A549 (cell line): ENCODE measurements at regions not wholly inside any gene's neighbourhood (a gene's known extent, or its start where the extent isn't known, plus 50 kb on each side); places are given as distances from the start of the nearest gene placed in this dataset.

Experiments used
- ATAC-seq, 2 experiments: fragments of 200-7000 bp in 1 of 2; fragments of >200 bp in 1 of 2; cut with Nextera tagmentation in 1 of 2; cut with Tn5 transposase in 1 of 2; 3 replicates each; pipeline versions ENCODE4 v1.8.0 to v1.9.1; 2018 to 2020; ENCODE audit warnings: mild to moderate bottlenecking in 1 of 2, moderate library complexity in 1 of 2
- CTCF ChIA-PET: fragments of 300-600 bp; sonication (Branson Sonifier 250); formaldehyde crosslinking; extraction: SDS; loops from one replicate; lab custom pipeline; 2021; ENCODE audit warnings: antibody characterized with exemption, inconsistent platforms; lab: Yijun Ruan, JAX
- POLR2A ChIA-PET: fragments of 350-600 bp; formaldehyde crosslinking; extraction: SDS; loops from one replicate; lab custom pipeline; 2021; ENCODE audit warnings: antibody characterized with exemption, inconsistent platforms; lab: Yijun Ruan, JAX
- DNase-seq, 2 experiments: peaks; one replicate each; pipeline versions ENCODE4 v3.0.0 to v3.0.0-alpha.2; 2011 to 2016; ENCODE audit warnings: low read depth in 1 of 2, low spot score in 1 of 2
- FAIRE-seq: peaks from 2 replicates; lab custom pipeline; 2011; peaks lifted over from hg19 to GRCh38; lab: Jason Lieb, UNC
- H3K27ac ChIP-seq, 2 experiments: fragments of >200 bp; sonication (Bioruptor Twin); formaldehyde crosslinking; 3 replicates each; pipeline ENCODE4 v1.5.1; 2016 to 2017
- H3K4me1 ChIP-seq: fragments of >200 bp; sonication (Bioruptor Twin); formaldehyde crosslinking; 3 replicates; pipeline ENCODE4 v1.6.1; 2016
- H3K4me2 ChIP-seq: fragments of >200 bp; sonication (Bioruptor Twin); formaldehyde crosslinking; 3 replicates; pipeline ENCODE4 v1.6.1; 2016
- H3K4me3 ChIP-seq: fragments of >200 bp; sonication (Bioruptor Twin); formaldehyde crosslinking; 3 replicates; pipeline ENCODE4 v1.5.1; 2016
- H3K9me3 ChIP-seq: fragments of >200 bp; sonication (Bioruptor Twin); formaldehyde crosslinking; 3 replicates; pipeline ENCODE4 v1.6.1; 2016
- BHLHE40 ChIP-seq: IDR thresholded peaks from 2 replicates; pipeline ENCODE4 v1.6.1; 2012; ENCODE audit warnings: low read depth, low read length, inconsistent platforms
- CBX8 ChIP-seq: fragments of 200-600 bp; sonication (generic); IDR thresholded peaks from 2 replicates; pipeline ENCODE4 v1.6.1; 2016
- CEBPB ChIP-seq, 2 experiments: fragments of >200 bp in 1 of 2; sonication (Bioruptor Twin) in 1 of 2; formaldehyde crosslinking in 1 of 2; IDR thresholded peaks; 2 replicates each; pipeline ENCODE4 v1.6.1; 2012 to 2016
- CHD2 ChIP-seq: fragments of 150-350 bp; IDR thresholded peaks from 2 replicates; pipeline ENCODE4 v1.6.1; 2014; ENCODE audit warnings: low read length; ENCODE audit not compliant: partially characterized antibody
- EHF ChIP-seq: fragments of 250-450 bp; sonication (Bioruptor Pico); IDR thresholded peaks from 2 replicates; pipeline ENCODE4 v1.5.0; 2020; ENCODE audit warnings: mild to moderate bottlenecking
- EP300 ChIP-seq, 2 experiments: fragments of >200 bp; sonication (Bioruptor Twin); formaldehyde crosslinking; IDR thresholded peaks; 2 replicates in 1 of 2; 3 replicates in 1 of 2; pipeline ENCODE4 v1.6.1; 2016 to 2017
- FOSB ChIP-seq: fragments of 250-450 bp; sonication (Bioruptor Pico); IDR thresholded peaks from 2 replicates; pipeline ENCODE4 v1.5.0; 2020; ENCODE audit warnings: mild to moderate bottlenecking, moderate library complexity
- FOSL2 ChIP-seq, 2 experiments: fragments of 450-650 bp in 1 of 2; fragments of >200 bp in 1 of 2; sonication (Bioruptor Twin) in 1 of 2; formaldehyde crosslinking; IDR thresholded peaks; 2 replicates each; pipeline versions ENCODE4 v1.5.0 to v1.6.1; 2016 to 2020; ENCODE audit warnings: mild to moderate bottlenecking in 1 of 2, moderate library complexity in 1 of 2
- FOXS1 ChIP-seq: fragments of 250-450 bp; sonication (Bioruptor Pico); IDR thresholded peaks from 2 replicates; pipeline ENCODE4 v1.5.0; 2020; ENCODE audit warnings: mild to moderate bottlenecking, moderate library complexity
- GATA3 ChIP-seq: IDR thresholded peaks from 2 replicates; pipeline ENCODE4 v1.6.1; 2012; ENCODE audit warnings: borderline replicate concordance
- HDAC2 ChIP-seq: fragments of 200-600 bp; sonication (generic); IDR thresholded peaks from 2 replicates; pipeline ENCODE4 v1.6.1; 2016
- HEYL ChIP-seq: fragments of 250-450 bp; sonication (Bioruptor Pico); IDR thresholded peaks from 2 replicates; pipeline ENCODE4 v1.8.0; 2021; ENCODE audit warnings: mild to moderate bottlenecking, moderate library complexity
- HMGXB4 ChIP-seq: fragments of 250-450 bp; sonication (Bioruptor Pico); IDR thresholded peaks from 2 replicates; pipeline ENCODE4 v1.5.0; 2021; ENCODE audit warnings: mild to moderate bottlenecking, moderate library complexity, borderline replicate concordance
- HOXA7 ChIP-seq: fragments of 250-450 bp; sonication (Bioruptor Pico); IDR thresholded peaks from 2 replicates; pipeline ENCODE4 v1.5.0; 2020; ENCODE audit warnings: mild to moderate bottlenecking, moderate library complexity
- JUNB ChIP-seq: fragments of >200 bp; sonication (Bioruptor Twin); formaldehyde crosslinking; IDR thresholded peaks from 2 replicates; pipeline ENCODE4 v1.6.1; 2016
- KDM1A ChIP-seq: fragments of 200-600 bp; sonication (generic); IDR thresholded peaks from 2 replicates; pipeline ENCODE4 v1.6.1; 2016; ENCODE audit warnings: low read depth, mild to moderate bottlenecking
- KDM5A ChIP-seq: fragments of 200-600 bp; sonication (generic); IDR thresholded peaks from 2 replicates; pipeline ENCODE4 v1.6.1; 2016; ENCODE audit warnings: antibody characterized with exemption, mild to moderate bottlenecking
- MAFK ChIP-seq: fragments of 450-650 bp; IDR thresholded peaks from 2 replicates; pipeline ENCODE4 v1.6.1; 2014; ENCODE audit not compliant: partially characterized antibody
- MAX ChIP-seq: IDR thresholded peaks from 2 replicates; pipeline ENCODE4 v1.6.1; 2012
- MAZ ChIP-seq: fragments of 150-350 bp; IDR thresholded peaks from 2 replicates; pipeline ENCODE4 v1.6.1; 2014; ENCODE audit warnings: antibody characterized with exemption, low read depth, low read length, borderline replicate concordance
- MYC ChIP-seq: IDR thresholded peaks from 2 replicates; pipeline ENCODE4 v1.6.1; 2012; ENCODE audit warnings: mild to moderate bottlenecking, inconsistent platforms, low read length, improper control_type of control experiment, borderline replicate concordance
- PBX3 ChIP-seq: IDR thresholded peaks from 2 replicates; pipeline ENCODE4 v1.6.1; 2012
- POLR2AphosphoS2 ChIP-seq: conservative IDR thresholded peaks from 2 replicates; pipeline ENCODE4 v1.6.1; 2012; ENCODE audit warnings: low read length, improper control_type of control experiment, inconsistent platforms
- RAD21 ChIP-seq, 2 experiments: fragments of >200 bp in 1 of 2; sonication (Bioruptor Twin) in 1 of 2; formaldehyde crosslinking in 1 of 2; IDR thresholded peaks in 1 of 2; conservative IDR thresholded peaks in 1 of 2; 2 replicates in 1 of 2; 3 replicates in 1 of 2; pipeline ENCODE4 v1.6.1; 2012 to 2018; ENCODE audit warnings: inconsistent platforms in 1 of 2
- RNF2 ChIP-seq: fragments of 200-600 bp; sonication (generic); IDR thresholded peaks from 2 replicates; pipeline ENCODE4 v1.6.1; 2016; ENCODE audit warnings: low read depth, mild to moderate bottlenecking, antibody characterized with exemption, moderate library complexity, borderline replicate concordance
- SMC3 ChIP-seq: fragments of >200 bp; sonication (Bioruptor Twin); formaldehyde crosslinking; IDR thresholded peaks from 3 replicates; pipeline ENCODE4 v1.6.1; 2018; ENCODE audit warnings: inconsistent platforms
- SREBF2 ChIP-seq: fragments of 450-650 bp; IDR thresholded peaks from 2 replicates; pipeline ENCODE4 v1.6.1; 2014; ENCODE audit warnings: mild to moderate bottlenecking, moderate library complexity
- TFCP2L1 ChIP-seq: fragments of 250-450 bp; sonication (Bioruptor Pico); IDR thresholded peaks from 2 replicates; pipeline ENCODE4 v1.5.0; 2021; ENCODE audit warnings: mild to moderate bottlenecking
- ZC3H11A ChIP-seq: fragments of 450-650 bp; IDR thresholded peaks from 2 replicates; pipeline ENCODE4 v1.6.1; 2014; ENCODE audit warnings: antibody characterized with exemption, mild to moderate bottlenecking
- WGBS: methylation state at CpG from one replicate; pipeline ENCODE4 v1.1.6; 2017; ENCODE audit errors: missing lambda C conversion rate; 5-methylcytosine and 5-hydroxymethylcytosine counted together
- TF ChIP-seq, protein P1 (sequence below): fragments of 150-350 bp; IDR thresholded peaks from 2 replicates; pipeline ENCODE4 v1.6.1; 2014; ENCODE audit warnings: low read depth, mild to moderate bottlenecking, low read length
- TF ChIP-seq, protein P2 (sequence below): fragments of 450-650 bp; IDR thresholded peaks from 2 replicates; pipeline ENCODE4 v1.6.1; 2014; ENCODE audit warnings: antibody characterized with exemption

DNA sequence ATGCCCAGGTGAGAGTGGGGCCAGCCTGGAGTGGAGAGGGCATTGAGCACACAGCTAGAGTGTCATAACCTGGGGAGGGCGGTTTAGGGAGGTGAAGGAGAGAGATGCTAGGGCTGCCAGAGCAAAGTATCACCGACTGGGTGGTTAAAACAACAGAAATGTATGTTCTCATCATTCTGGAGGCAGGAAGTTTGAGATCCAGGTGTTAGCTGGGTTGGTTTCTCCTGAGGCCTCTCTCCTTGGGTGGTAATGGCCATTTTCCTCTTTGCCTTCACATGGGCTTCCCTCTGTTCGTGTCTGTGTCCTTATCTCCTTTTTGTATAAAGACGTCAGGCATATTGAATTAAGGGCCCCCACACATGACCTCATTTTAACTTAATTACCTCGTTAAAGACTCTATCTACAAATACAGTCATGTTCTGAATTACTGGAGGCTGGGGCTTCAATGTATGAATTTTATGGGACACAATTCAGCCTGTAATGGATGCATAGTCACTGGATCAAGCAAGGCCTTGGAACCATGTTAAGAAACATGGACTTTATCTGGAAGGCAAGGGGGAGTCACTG is 118.6 kb upstream of the IL12B start:
- 93% methylated on average over 5 of the region's 5 CpGs for WGBS
- ATAC-seq (no peak), FAIRE-seq (no peak), DNase-seq (no peak)
- no peaks in the 10 kb centered on the region for H3K9me3 ChIP-seq
- TF ChIP-seq FOSL2 (IDR thresholded peaks at IDR 0.05): no peak
- no peak for TF ChIP-seq FOSL2 (CRISPR knock-in tag; IDR thresholded peaks at IDR 0.05)
- TF ChIP-seq POLR2AphosphoS2: no peak
- no peak for TF ChIP-seq GATA3
- TF ChIP-seq, protein P1, sequence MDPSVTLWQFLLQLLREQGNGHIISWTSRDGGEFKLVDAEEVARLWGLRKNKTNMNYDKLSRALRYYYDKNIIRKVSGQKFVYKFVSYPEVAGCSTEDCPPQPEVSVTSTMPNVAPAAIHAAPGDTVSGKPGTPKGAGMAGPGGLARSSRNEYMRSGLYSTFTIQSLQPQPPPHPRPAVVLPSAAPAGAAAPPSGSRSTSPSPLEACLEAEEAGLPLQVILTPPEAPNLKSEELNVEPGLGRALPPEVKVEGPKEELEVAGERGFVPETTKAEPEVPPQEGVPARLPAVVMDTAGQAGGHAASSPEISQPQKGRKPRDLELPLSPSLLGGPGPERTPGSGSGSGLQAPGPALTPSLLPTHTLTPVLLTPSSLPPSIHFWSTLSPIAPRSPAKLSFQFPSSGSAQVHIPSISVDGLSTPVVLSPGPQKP: no peak
- no peak for TF ChIP-seq TFCP2L1 (CRISPR knock-in tag)
- TF ChIP-seq, protein P2, sequence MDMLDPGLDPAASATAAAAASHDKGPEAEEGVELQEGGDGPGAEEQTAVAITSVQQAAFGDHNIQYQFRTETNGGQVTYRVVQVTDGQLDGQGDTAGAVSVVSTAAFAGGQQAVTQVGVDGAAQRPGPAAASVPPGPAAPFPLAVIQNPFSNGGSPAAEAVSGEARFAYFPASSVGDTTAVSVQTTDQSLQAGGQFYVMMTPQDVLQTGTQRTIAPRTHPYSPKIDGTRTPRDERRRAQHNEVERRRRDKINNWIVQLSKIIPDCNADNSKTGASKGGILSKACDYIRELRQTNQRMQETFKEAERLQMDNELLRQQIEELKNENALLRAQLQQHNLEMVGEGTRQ: no peak
- TF ChIP-seq MAX: no peak
- no peak for TF ChIP-seq HEYL (CRISPR knock-in tag)
- no peak for TF ChIP-seq CEBPB (IDR thresholded peaks at IDR 0.05)
- TF ChIP-seq MYC: no peak
- no peak for TF ChIP-seq HMGXB4 (CRISPR knock-in tag)
- no peak for TF ChIP-seq BHLHE40
- TF ChIP-seq SMC3: no peak
- no peak overlapping the region for H3K4me2 ChIP-seq
- H3K4me3 ChIP-seq: no peak overlapping the region
- H3K4me1 ChIP-seq: peaks cover 58% of the 10 kb centered on the region
- H3K27ac ChIP-seq: peak overlapping the region; percentile 57 to 78
- ChIA-PET POLR2A (no interaction called here), CTCF (interaction anchor here (1.0 to 13.1 kb wide), 5 partner anchors 100 to 573 kb away, joined by 3 to 220 read pairs (median 9); partner anchors contain the start of gene ADRA1B)

- TF ChIP-seq MAX: peak; percentile 81
- peak; percentile 74; the same call in 1 of the 2 replicates for TF ChIP-seq GATA3
- TF ChIP-seq EHF (CRISPR knock-in tag): no peak
- no peak for TF ChIP-seq HEYL (CRISPR knock-in tag)
- TF ChIP-seq FOXS1 (CRISPR knock-in tag): no peak
- TF ChIP-seq KDM1A: no peak
- no peak for TF ChIP-seq CHD2
- TF ChIP-seq FOSB (CRISPR knock-in tag): no peak
- TF ChIP-seq FOSL2 (IDR thresholded peaks at IDR 0.05): peak; percentile 76
- peak; percentile 87 for TF ChIP-seq FOSL2 (CRISPR knock-in tag; IDR thresholded peaks at IDR 0.05)
- no peak for TF ChIP-seq HDAC2
- peak; percentile 85 for TF ChIP-seq MAFK
- TF ChIP-seq RNF2: no peak
- TF ChIP-seq EP300 (IDR thresholded peaks at IDR 0.05): no peak
- TF ChIP-seq MAZ: no peak
- TF ChIP-seq ZC3H11A: no peak
- TF ChIP-seq SREBF2: no peak
- TF ChIP-seq PBX3: no peak
- peak in 1 of 2 experiments; percentile 41; a peak in 2 of 5 replicates for TF ChIP-seq RAD21 (conservative IDR thresholded peaks at IDR 0.05 in 1 of 2, IDR thresholded peaks at IDR 0.05 in 1 of 2)
- TF ChIP-seq KDM5A: no peak
- TF ChIP-seq HOXA7 (CRISPR knock-in tag): no peak
- 0 out of 3 replicates have a peak, but pooled peaks have one; percentile 17 for TF ChIP-seq SMC3
- TF ChIP-seq POLR2AphosphoS2: no peak
- no peak for TF ChIP-seq CBX8
- peak; percentile 81 for TF ChIP-seq JUNB
- FAIRE-seq (peak; percentile 63), ATAC-seq (peak; percentile 68 to 76), DNase-seq (peak; percentile 69 to 93)
- H3K4me3 ChIP-seq: no peak overlapping the region
- 18% methylated on average over 7 of the region's 7 CpGs for WGBS
- peak overlapping the region; percentile 57 to 78 for H3K27ac ChIP-seq
- ChIA-PET CTCF (interaction anchor here (0.6 to 13.1 kb wide), 8 partner anchors 7 to 572 kb away, joined by 3 to 220 read pairs (median 8); partner anchors contain the start of gene ADRA1B), POLR2A (no interaction called here)
- peaks cover 53% of the 10 kb centered on the region for H3K4me1 ChIP-seq
- no peaks in the 10 kb centered on the region for H3K9me3 ChIP-seq
- peak overlapping the region; percentile 61 for H3K4me2 ChIP-seq
Observed at GRCh38 chr5:159449925-159450324, 119.6 kb upstream of the IL12B start.
